HFFc6 (cell line): ENCODE measurements at regions not wholly inside any gene's neighbourhood (a gene's known extent, or its start where the extent isn't known, plus 50 kb on each side); places are given as distances from the start of the nearest gene placed in this dataset.

ENCODE experiments used
- DNase-seq: peaks from one replicate; pipeline ENCODE4 v3.0.0-alpha.2; 2018
- H3K27ac Mint-ChIP-seq: 2 replicates; pipeline ENCODE4 v1.8.0; 2020; ENCODE audit warnings: mild to moderate bottlenecking, mixed read lengths
- H3K27me3 Mint-ChIP-seq: 2 replicates; pipeline ENCODE4 v1.8.0; 2021; ENCODE audit warnings: mild to moderate bottlenecking, moderate library complexity, mixed read lengths; ENCODE audit not compliant: insufficient read depth
- H3K36me3 Mint-ChIP-seq: 2 replicates; pipeline ENCODE4 v1.8.0; 2021; ENCODE audit warnings: low read depth, mixed read lengths
- H3K4me1 Mint-ChIP-seq: 2 replicates; pipeline ENCODE4 v1.8.0; 2020; ENCODE audit warnings: low read depth, mixed read lengths
- H3K4me3 Mint-ChIP-seq: 2 replicates; pipeline ENCODE4 v1.8.0; 2020; ENCODE audit warnings: mild to moderate bottlenecking, moderate library complexity, mixed read lengths
- H3K9me3 Mint-ChIP-seq: 2 replicates; pipeline ENCODE4 v1.8.0; 2020; ENCODE audit warnings: mild to moderate bottlenecking, mixed read lengths
- CTCF ChIP-seq: fragments of 200-600 bp; sonication (generic); IDR thresholded peaks from 2 replicates; pipeline ENCODE4 v1.5.0; 2021; ENCODE audit warnings: antibody characterized with exemption, mild to moderate bottlenecking

- Mint-ChIP-seq H3K9me3 (no peaks in the 10 kb centered on the region), H3K4me3 (no peak overlapping the region), H3K36me3 (no peaks in the 10 kb centered on the region), H3K27me3 (no peaks in the 10 kb centered on the region; the same call in 1 of the 2 replicates), H3K27ac (no peak overlapping the region), H3K4me1 (peaks cover 56% of the 10 kb centered on the region)
- DNase-seq, result no peak
- no peak for TF ChIP-seq CTCF
These were observed 298.9 kb upstream of the PITRM1 start for GRCh38 chr10:3471472-3471871.

GRCh38 chr10:3470191-3470590 is 297.6 kb upstream of the PITRM1 start:
- peak overlapping the region; percentile 24; the same call in 1 of the 2 replicates for H3K27ac Mint-ChIP-seq

GRCh38 chr10:3469639-3470020 is 297.0 kb upstream of the PITRM1 start:
- Mint-ChIP-seq H3K4me3 (peak overlapping the region; percentile 80), H3K27me3 (no peaks in the 10 kb centered on the region), H3K9me3 (no peaks in the 10 kb centered on the region), H3K36me3 (no peaks in the 10 kb centered on the region), H3K4me1 (peaks cover 66% of the 10 kb centered on the region), H3K27ac (peak overlapping the region; percentile 99)
- no peak for DNase-seq
- no peak for TF ChIP-seq CTCF

More at GRCh38 chr10:3470191-3470590, 297.6 kb upstream of the PITRM1 start:
- no peak for DNase-seq
- H3K27me3 Mint-ChIP-seq, result no peaks in the 10 kb centered on the region
- H3K36me3 Mint-ChIP-seq, result no peaks in the 10 kb centered on the region
- no peak for TF ChIP-seq CTCF
- no peaks in the 10 kb centered on the region for H3K9me3 Mint-ChIP-seq
- H3K4me1 Mint-ChIP-seq, result peaks cover 62% of the 10 kb centered on the region
- no peak overlapping the region for H3K4me3 Mint-ChIP-seq

DNA sequence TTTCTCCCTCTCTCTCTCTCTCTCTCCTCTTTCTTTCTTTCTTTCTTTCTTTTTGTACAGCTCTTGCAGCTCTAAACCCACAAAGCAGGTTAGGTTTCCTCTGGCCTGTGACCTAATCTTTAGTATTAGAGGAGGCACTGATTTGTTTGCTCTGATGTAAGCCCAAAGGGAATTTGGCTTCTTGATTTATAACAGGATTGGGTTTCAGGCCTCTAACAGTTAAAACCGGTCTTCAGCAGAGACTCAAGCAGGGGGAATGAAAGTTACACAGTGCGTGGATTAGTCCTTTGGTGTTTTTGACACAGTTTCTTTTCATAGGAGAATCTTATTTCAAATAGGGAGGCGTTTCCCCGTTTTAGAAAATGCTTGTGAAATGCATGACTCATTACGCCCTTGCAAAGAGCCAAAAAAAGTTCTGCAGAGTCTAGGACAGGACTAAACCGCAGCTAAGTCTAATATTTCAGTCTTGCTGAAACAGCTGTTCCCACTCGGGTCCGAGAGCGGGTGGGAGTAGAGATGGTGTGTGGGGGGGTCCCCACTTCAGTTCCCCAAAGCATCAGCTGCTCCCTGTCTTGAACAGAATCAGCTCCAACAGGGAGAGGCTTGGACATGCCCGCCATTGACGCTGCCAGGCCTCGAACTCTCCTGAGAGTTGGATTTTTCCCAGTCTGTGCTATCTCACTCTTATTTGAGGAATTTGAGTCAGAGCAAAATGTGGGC is 296.5 kb upstream of the PITRM1 start:
- peak; percentile 89 for DNase-seq
- no peaks in the 10 kb centered on the region for H3K36me3 Mint-ChIP-seq
- no peak for TF ChIP-seq CTCF
- H3K27me3 Mint-ChIP-seq, result no peaks in the 10 kb centered on the region
- H3K4me1 Mint-ChIP-seq, result peaks cover 66% of the 10 kb centered on the region
- peak overlapping the region; percentile 80 for H3K4me3 Mint-ChIP-seq
- H3K27ac Mint-ChIP-seq, result peak overlapping the region; percentile 99
- no peaks in the 10 kb centered on the region for H3K9me3 Mint-ChIP-seq

DNA sequence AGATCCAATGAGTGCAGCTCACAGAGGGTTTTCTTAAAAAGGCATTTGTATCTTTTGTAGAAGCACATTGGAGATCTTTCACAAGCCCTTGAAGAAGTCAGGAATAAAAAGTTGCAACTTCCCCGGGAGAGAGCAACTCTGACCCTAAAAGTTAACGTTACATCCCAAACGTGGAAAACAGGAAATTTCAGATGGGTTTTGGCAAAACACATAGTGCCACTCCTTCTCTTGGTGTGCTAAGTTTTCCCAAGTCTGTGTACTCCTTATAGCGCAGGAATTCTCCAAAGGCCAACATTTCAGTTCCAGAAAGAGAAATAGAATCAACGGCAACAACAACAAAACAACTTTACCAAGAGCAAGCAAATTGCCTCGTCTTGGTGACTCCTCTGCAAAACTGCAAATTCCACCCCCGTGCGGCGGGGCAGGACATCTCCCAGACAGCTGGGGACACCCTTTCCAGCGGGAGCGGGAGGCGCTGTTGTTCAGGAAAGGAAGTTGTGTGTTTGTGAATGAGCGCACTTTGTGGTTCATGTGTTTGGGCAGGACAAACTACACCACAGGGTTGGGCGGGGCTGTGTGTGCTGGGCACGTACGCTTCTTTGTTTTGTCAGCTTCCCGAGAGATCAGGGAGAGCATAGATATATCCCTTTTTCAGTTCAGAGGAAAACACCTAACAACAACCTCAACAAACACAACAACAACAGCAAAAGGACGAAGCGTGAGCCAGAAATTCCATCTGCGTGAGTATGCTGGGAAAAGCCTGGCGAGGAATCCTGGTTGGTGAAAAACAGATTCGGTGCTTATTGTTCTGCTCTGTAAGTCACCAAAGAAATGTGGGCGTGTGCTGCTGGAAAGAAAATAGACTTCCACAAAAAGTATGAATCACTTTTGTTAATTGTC is 294.7 kb upstream of the PITRM1 start:
- Mint-ChIP-seq H3K4me1 (peaks cover 57% of the 10 kb centered on the region), H3K27ac (peak overlapping the region; percentile 99), H3K9me3 (no peaks in the 10 kb centered on the region), H3K36me3 (no peaks in the 10 kb centered on the region), H3K4me3 (peak overlapping the region; percentile 80), H3K27me3 (no peaks in the 10 kb centered on the region)
- TF ChIP-seq CTCF, result peak; percentile 71
- peak; percentile 96 for DNase-seq
